SJSA1 (cell line): ENCODE measurements at regions not wholly inside any gene's neighbourhood (a gene's known extent, or its start where the extent isn't known, plus 50 kb on each side); places are given as distances from the start of the nearest gene placed in this dataset.

Experiments used
- DNase-seq, 2 experiments: peaks; one replicate each; pipeline ENCODE4 v3.0.0-alpha.2; 2015 to 2020; ENCODE audit warnings: low spot score in 2 of 2, low read depth in 1 of 2
- H3K27ac ChIP-seq: fragments of 250-450 bp; sonication (Bioruptor Pico); 2 replicates; pipeline ENCODE4 v1.5.1; 2020; ENCODE audit warnings: mild to moderate bottlenecking, moderate library complexity
- H3K27me3 ChIP-seq: fragments of 250-450 bp; sonication (Bioruptor Pico); replicated peaks from 2 replicates; pipeline ENCODE4 v1.5.1; 2020; ENCODE audit warnings: mild to moderate bottlenecking, moderate library complexity
- H3K36me3 ChIP-seq: fragments of 250-450 bp; sonication (Bioruptor Pico); 2 replicates; pipeline ENCODE4 v1.5.1; 2020; ENCODE audit warnings: mild to moderate bottlenecking
- H3K4me1 ChIP-seq: fragments of 250-450 bp; sonication (Bioruptor Pico); replicated peaks from 2 replicates; pipeline ENCODE4 v1.6.1; 2021; ENCODE audit warnings: mild to moderate bottlenecking
- H3K4me3 ChIP-seq: fragments of 250-450 bp; sonication (Bioruptor Pico); 2 replicates; pipeline ENCODE4 v1.5.1; 2020; ENCODE audit warnings: mild to moderate bottlenecking
- H3K9me3 ChIP-seq: fragments of 250-450 bp; sonication (Bioruptor Pico); replicated peaks from 2 replicates; pipeline ENCODE4 v1.5.1; 2020; ENCODE audit warnings: mild to moderate bottlenecking

DNA sequence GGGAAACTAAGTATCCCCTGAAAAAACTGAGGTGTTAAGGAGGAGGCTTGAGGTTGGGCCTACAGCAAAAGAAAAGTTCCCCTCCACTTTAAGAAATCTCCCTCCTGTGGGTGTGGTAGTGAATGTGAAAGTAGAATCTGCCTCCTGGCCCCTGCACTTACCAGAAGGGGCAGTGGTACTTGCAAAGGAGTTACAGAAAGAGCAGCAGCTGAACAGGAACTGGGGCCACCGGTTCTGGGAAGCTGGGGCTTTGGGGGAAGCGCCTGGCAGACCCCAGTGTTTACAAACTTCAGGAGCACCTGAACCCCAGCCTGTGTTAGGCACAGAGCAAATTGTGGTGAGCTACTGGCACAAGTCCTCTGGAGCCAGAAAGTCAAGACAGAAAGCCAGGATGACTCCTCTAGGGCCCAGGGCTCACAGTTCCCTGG lies 250.2 kb upstream of the FGGY start:
- Histone ChIP-seq H3K27me3 (no peaks in the 10 kb centered on the region), H3K4me1 (peaks cover 6% of the 10 kb centered on the region), H3K27ac (no peak overlapping the region), H3K9me3 (no peaks in the 10 kb centered on the region), H3K36me3 (no peaks in the 10 kb centered on the region), H3K4me3 (no peak overlapping the region)
- DNase-seq, result no peak

DNA sequence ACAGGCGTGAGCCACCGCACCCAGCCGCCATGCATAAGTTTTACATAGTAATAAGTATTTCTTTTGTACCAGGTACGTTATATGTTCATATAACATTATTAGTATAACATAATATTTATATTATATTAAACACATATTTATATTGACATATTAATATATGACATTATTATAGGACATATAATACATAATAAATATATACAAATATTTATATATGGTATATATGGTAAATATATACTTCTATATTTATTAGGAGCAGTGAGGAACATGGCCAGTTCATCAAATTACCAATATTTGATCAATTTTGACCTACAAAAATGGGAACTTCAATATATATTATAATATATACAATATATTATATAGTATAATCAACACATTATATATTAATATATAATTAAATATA lies 245.9 kb upstream of the FGGY start:
- H3K4me3 ChIP-seq, result no peak overlapping the region
- DNase-seq, result no peak
- peaks cover 5% of the 10 kb centered on the region for H3K4me1 ChIP-seq
- H3K27me3 ChIP-seq, result no peaks in the 10 kb centered on the region
- no peaks in the 10 kb centered on the region for H3K9me3 ChIP-seq
- no peak overlapping the region for H3K27ac ChIP-seq
- H3K36me3 ChIP-seq, result no peaks in the 10 kb centered on the region

DNA sequence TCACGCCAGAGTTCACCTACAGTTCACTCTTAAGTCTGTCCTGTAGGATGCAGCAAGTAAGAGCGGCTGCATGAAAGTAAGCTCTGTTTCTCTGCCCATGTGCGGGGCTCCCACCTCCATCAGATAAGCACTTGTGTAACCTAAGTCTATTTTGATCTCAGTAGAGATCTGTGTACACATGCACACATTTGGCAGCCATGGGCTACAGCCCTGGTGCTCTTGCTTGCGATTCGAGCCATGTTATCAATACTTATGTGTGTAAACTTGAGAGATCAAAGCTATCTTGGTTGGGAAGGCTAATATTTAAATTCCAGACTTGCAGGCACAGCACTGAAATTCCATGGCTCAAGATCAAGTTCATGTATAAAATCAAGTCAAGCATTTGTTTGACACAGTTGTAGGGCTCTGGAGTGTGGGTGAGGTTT lies 244.7 kb upstream of the FGGY start:
- Histone ChIP-seq H3K27ac (no peak overlapping the region), H3K36me3 (no peaks in the 10 kb centered on the region)

DNA sequence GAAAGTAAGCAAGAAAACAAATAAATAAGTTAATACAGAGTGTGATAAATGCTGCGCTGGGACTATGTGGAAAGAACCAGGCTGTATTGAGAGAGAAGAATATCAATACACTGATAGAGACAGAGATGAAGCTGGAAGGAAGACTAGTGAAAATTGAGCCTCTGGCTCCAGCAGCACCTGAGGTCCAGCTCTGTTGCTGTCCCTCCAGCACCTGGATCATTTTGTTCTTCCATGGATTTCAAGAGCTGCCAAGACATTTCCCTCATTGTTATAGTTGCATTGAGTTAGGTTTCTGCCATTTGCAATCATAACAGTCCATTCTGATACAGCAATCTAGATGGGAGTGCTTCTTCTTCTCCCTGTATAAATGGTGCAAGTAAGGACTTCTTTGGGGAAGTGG lies 242.7 kb upstream of the FGGY start:
- Histone ChIP-seq H3K4me3 (no peak overlapping the region), H3K9me3 (no peaks in the 10 kb centered on the region), H3K27me3 (no peaks in the 10 kb centered on the region), H3K4me1 (peaks cover 9% of the 10 kb centered on the region), H3K36me3 (no peaks in the 10 kb centered on the region), H3K27ac (no peak overlapping the region)
- no peak for DNase-seq

More for the DNA sequence above, 244.7 kb upstream of the FGGY start:
- Histone ChIP-seq H3K4me3 (no peak overlapping the region), H3K27me3 (no peaks in the 10 kb centered on the region), H3K9me3 (no peaks in the 10 kb centered on the region), H3K4me1 (peaks cover 4% of the 10 kb centered on the region)
- DNase-seq, result no peak

DNA sequence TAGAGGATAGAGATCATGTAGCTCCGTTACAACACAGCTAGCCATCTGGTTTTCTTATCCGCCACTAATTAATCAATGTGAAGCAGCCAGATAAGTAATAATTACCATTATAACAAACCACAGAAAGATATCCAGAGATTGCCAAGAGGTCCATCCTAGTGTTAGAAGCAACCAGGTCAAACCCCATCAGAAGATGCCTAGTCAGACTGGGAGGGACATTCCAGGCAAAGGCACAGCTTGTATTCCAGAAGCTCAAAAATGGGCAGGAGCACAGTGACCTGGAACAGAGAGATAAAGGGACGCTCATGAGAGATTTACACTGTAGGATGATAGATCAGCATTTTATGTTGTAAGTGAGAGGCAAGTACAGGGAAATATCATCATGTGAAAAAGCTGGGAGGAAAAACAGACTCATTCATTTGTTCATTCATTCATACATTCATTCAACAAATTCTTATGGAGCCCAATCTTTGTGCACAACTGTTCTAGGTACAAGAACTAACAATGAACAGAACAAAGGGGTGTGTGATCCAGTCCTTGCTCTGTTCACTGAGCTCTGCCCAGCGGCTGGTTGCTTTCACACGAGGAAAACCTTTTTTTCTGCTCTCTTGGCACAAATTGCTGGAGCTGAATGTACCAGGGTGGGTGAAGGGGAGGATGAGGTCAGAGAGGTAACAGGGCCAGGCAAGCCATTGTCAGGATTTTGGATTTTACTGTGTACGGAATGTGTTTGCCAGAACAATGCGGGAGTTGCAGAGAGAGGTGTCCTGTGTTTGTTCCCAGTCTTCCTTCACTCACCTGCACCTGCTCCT lies 240.8 kb upstream of the FGGY start:
- H3K36me3 ChIP-seq, result no peaks in the 10 kb centered on the region
- H3K9me3 ChIP-seq, result no peaks in the 10 kb centered on the region
- peaks cover 9% of the 10 kb centered on the region for H3K4me1 ChIP-seq
- no peaks in the 10 kb centered on the region for H3K27me3 ChIP-seq
- H3K4me3 ChIP-seq, result no peak overlapping the region
- no peak overlapping the region for H3K27ac ChIP-seq
- no peak for DNase-seq

DNA sequence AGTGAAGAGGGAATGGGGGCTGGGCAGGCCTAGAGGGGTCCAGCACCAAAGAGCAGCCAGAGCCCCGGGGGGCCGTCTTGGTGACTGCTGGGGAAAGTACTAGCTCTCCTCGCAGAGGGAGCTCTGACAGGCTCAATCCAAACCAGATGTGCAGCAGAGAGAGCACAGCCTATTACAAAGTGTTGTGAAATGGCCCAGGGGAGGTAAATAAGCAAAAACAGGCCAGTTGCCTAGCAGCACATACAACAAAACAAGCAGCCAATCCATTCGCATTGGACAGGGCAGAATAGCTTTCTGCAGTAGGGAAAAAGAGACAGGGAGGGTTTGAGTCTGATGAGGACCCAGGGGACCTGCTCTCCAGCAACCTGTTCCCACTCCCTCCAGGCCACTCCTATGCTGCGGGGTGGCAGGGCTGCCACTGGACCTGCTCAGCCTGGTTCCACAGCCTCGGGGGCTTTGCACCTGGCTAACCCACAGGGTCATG lies 239.6 kb upstream of the FGGY start:
- Histone ChIP-seq H3K27ac (peak overlapping the region; percentile 33; the same call in 1 of the 2 replicates), H3K9me3 (no peaks in the 10 kb centered on the region), H3K4me1 (peaks cover 18% of the 10 kb centered on the region), H3K27me3 (no peaks in the 10 kb centered on the region), H3K36me3 (no peaks in the 10 kb centered on the region), H3K4me3 (no peak overlapping the region)
- DNase-seq, result peak; percentile 66 to 69

DNA sequence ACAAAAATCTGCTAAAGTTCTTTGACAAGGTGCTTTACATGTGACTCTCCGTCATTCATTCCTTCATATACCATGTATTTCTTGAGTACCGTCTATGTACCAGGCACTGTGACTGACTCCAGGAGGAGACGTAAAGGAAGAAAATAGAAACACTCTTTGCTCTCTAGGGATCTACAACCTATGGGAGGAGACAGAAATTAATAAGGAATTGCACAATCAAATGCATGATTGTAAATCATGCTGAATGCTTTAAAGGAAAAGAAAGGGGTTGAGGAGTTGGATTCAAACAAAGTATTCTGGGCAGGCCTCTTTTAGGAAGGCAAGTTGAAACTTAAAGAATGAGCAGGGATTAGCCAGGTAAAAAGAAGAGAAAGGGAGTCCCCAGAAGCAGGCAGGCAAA lies 239.1 kb upstream of the FGGY start:
- no peaks in the 10 kb centered on the region for H3K9me3 ChIP-seq
- peaks cover 23% of the 10 kb centered on the region for H3K4me1 ChIP-seq
- H3K27me3 ChIP-seq, result no peaks in the 10 kb centered on the region
- H3K36me3 ChIP-seq, result no peaks in the 10 kb centered on the region
- no peak overlapping the region for H3K4me3 ChIP-seq
- H3K27ac ChIP-seq, result peak overlapping the region; percentile 2; the same call in 1 of the 2 replicates
- no peak for DNase-seq

DNA sequence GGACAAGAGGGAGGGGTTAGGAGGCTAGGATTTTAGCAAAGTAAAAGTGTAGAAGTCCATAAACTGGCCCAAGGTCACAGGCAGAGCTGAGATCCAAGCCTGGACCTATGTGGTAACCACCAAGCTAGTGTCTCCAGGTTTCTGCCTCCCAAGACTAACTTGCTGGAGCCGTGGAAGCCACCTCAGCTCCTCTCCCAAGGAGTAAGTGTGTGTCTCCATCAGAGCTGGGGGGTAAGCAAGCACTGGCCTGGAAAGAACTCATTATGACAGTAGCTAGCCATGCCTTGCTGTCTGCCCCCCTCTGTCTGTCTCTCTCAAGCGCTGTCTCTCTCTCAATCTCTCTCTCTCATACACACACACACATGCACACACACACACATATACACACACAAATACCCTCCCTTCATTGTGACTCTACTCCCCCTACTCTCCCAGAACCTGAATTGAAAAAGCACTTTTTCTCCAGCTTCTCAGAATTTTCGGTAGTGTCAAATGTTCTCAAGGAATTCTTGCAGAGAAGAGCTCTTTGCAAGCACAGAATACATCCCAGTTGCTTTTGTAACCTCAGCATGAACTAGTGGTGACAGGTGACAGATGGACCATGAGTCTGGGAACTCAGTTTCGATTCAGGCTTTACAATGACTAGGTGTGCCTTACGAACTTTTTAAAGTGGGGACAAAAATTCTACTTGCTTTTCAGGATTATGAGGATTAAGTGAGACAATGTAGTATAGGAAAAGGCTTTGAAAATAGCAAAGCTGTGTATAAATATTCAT lies 238.0 kb upstream of the FGGY start:
- Histone ChIP-seq H3K4me3 (no peak overlapping the region), H3K27ac (no peak overlapping the region), H3K27me3 (no peaks in the 10 kb centered on the region), H3K4me1 (peaks cover 25% of the 10 kb centered on the region), H3K9me3 (no peaks in the 10 kb centered on the region; the same call in 1 of the 2 replicates), H3K36me3 (no peaks in the 10 kb centered on the region; the same call in 1 of the 2 replicates)
- DNase-seq, result no peak

DNA sequence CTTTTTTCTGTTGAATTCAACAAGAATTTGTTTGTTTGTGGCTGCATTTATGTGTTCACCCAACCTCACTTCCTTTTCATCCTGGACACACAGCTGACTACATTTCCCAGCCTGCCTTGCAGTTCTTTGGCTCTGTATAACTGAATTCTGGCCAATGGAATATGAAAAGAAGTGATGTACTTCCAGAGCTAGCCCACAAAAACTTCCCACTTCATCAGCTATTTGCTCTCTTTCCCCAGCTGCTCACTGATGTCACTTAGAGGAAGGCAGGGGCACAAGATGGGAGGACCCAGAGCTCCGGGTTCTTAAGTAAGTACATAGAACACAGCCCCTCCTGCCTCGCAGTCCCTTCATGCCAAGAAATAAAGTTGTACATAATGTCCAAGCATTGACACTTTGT lies 235.0 kb upstream of the FGGY start:
- Histone ChIP-seq H3K4me1 (peaks cover 24% of the 10 kb centered on the region), H3K9me3 (no peaks in the 10 kb centered on the region; the same call in 1 of the 2 replicates), H3K27ac (no peak overlapping the region), H3K36me3 (no peaks in the 10 kb centered on the region; the same call in 1 of the 2 replicates), H3K4me3 (no peak overlapping the region), H3K27me3 (no peaks in the 10 kb centered on the region)
- DNase-seq, result peak; percentile 45 to 54

DNA sequence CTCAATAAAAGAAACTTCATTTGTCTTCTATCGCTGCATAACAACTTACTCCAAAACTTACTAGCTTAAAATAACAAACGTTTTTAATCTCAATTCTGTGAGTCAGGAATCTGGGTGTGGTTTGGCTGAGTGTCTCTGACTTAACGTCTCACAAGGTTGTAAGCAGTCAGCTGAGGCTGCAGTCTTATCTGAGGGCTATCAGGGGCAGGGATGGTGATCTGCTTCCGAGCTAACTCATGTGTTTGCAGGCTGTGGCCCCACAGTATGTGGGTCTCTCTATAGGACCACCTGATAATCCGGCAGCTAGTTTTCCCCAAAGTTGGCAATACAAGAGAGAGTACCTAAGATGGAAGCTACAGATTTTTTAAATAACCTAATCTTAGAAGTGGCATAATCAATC lies 234.2 kb upstream of the FGGY start:
- Histone ChIP-seq H3K9me3 (no peaks in the 10 kb centered on the region; the same call in 1 of the 2 replicates), H3K27me3 (no peaks in the 10 kb centered on the region), H3K4me1 (peaks cover 16% of the 10 kb centered on the region), H3K4me3 (no peak overlapping the region), H3K27ac (no peak overlapping the region), H3K36me3 (no peaks in the 10 kb centered on the region; the same call in 1 of the 2 replicates)
- DNase-seq, result peak in 1 of 2 experiments; percentile 21

DNA sequence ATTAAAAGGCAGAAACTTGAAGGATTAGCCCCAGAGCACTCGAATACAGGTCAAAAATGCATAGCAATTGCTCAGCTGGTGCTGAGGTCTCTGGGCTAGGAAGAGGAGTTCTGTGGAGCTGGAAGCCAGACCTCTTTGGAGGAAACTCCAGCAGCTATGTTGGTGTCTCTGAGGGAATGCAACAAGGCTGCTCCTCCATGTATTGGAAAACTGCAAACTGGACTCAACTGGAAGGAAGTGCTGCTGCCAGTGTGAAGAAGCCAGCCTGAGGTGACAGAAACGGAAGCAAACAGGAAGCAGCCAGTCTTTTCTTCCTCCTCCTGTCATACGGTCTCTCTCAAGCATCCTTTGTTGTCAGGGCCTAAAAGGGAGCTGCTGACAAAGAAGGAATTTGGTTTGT lies 233.4 kb upstream of the FGGY start:
- no peak overlapping the region for H3K4me3 ChIP-seq
- no peak for DNase-seq
- H3K27me3 ChIP-seq, result no peaks in the 10 kb centered on the region
- H3K4me1 ChIP-seq, result peaks cover 16% of the 10 kb centered on the region
- H3K9me3 ChIP-seq, result no peaks in the 10 kb centered on the region; the same call in 1 of the 2 replicates
- no peaks in the 10 kb centered on the region; the same call in 1 of the 2 replicates for H3K36me3 ChIP-seq
- no peak overlapping the region for H3K27ac ChIP-seq

DNA sequence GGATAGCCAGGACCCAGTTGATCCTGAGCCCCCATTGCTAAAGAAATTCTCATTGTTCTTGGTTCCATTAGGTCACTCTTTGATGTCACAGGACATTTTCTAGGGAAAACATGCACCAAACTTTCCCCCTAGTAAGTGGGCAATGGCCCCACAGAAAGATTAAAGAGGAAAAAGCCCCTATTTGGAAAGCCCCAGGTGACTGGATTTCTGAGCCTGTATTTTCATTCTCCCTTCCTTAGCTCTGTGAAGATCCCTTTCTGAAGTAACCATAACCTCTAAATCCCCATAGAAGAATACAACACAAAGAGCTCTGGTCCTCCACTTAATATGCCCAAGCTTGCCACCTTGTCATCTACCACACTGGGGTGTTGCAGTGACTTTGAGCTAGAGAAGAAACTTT lies 232.3 kb upstream of the FGGY start:
- no peaks in the 10 kb centered on the region for H3K27me3 ChIP-seq
- no peak overlapping the region for H3K27ac ChIP-seq
- no peaks in the 10 kb centered on the region; the same call in 1 of the 2 replicates for H3K36me3 ChIP-seq
- DNase-seq, result no peak
- peaks cover 16% of the 10 kb centered on the region for H3K4me1 ChIP-seq
- H3K4me3 ChIP-seq, result no peak overlapping the region
- H3K9me3 ChIP-seq, result no peaks in the 10 kb centered on the region; the same call in 1 of the 2 replicates

DNA sequence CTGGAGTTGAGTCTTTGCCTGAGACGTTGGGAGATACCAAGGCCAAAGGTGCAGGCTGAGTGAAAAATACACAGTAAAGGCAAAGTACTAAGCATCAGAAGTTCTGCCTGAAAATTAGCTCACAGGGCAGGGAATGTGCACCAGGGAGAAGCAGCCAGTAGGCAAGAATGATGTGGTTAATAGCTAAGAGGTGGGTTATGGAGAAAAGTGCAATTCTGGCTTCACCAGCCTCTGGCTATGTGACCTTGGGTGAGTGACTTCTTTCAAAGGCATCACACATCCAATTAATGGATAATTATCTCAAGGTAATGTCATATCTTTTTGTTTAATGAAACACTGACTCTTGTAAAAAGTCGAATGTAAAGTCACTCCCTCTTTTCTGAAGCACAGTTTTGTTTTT lies 230.7 kb upstream of the FGGY start:
- DNase-seq, result no peak
- peaks cover 16% of the 10 kb centered on the region for H3K4me1 ChIP-seq

DNA sequence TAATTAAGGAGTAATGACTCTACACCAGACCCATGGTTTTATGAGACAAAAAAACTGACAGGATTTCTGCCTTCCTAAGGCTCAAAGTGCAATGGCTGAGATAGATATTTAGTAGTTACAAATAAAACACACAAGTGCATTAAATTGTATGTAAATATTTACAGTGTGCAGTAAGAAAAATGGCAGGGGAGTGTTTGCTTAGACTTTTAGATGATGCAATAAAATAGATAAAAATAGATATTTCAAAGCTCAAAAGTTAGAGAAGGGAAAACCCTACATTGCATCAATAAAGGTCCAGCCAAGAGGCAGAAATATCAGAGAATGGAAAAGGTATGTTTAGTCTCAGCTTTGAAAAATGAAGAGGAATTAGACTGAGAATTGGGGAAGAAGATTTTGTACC lies 226.3 kb upstream of the FGGY start:
- Histone ChIP-seq H3K27me3 (no peaks in the 10 kb centered on the region), H3K4me1 (no peaks in the 10 kb centered on the region), H3K9me3 (no peaks in the 10 kb centered on the region), H3K36me3 (no peaks in the 10 kb centered on the region), H3K27ac (no peak overlapping the region), H3K4me3 (no peak overlapping the region)
- no peak for DNase-seq

More for the DNA sequence above, 230.7 kb upstream of the FGGY start:
- no peaks in the 10 kb centered on the region; the same call in 1 of the 2 replicates for H3K9me3 ChIP-seq
- H3K4me3 ChIP-seq, result no peak overlapping the region
- H3K27me3 ChIP-seq, result no peaks in the 10 kb centered on the region
- H3K36me3 ChIP-seq, result no peaks in the 10 kb centered on the region; the same call in 1 of the 2 replicates
- no peak overlapping the region for H3K27ac ChIP-seq
